Ecto neural progenitor cell (in vitro differentiated cells): ENCODE measurements at regions not wholly inside any gene's neighbourhood (a gene's known extent, or its start where the extent isn't known, plus 50 kb on each side); places are given as distances from the start of the nearest gene placed in this dataset.

Experiments used
- DNase-seq: peaks from one replicate; pipeline ENCODE4 v3.0.0-alpha.2; 2018; ENCODE audit warnings: low spot score

- DNase-seq = no peak
Measured at GRCh38 chr2:153195342-153195741, 283.2 kb downstream of the RPRM start.

GRCh38 chr2:153189091-153189888 lies 289.3 kb downstream of the RPRM start:
- no peak for DNase-seq

- no peak for DNase-seq
Measured at GRCh38 chr2:153179808-153180207, 298.8 kb downstream of the RPRM start.

DNA sequence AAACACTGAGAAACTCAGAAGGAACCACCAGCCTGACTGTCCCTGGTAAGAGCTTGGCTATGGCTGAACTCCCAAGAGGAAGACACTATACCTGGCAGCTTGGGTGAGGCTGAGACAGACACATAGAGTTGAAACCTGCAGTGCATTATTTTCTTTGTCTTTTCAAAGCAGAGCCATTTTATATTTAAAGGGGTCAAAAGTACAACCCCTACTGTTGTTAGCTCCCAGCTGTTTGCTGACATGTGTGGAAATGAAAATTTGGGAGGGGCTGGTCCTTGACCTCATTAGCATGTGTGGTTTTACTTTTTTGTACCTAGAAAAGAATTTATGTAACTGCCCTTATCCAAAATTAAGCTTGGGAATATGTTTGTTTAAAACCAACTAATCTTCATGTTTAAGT lies 309.0 kb downstream of the RPRM start:
- no peak for DNase-seq

DNA sequence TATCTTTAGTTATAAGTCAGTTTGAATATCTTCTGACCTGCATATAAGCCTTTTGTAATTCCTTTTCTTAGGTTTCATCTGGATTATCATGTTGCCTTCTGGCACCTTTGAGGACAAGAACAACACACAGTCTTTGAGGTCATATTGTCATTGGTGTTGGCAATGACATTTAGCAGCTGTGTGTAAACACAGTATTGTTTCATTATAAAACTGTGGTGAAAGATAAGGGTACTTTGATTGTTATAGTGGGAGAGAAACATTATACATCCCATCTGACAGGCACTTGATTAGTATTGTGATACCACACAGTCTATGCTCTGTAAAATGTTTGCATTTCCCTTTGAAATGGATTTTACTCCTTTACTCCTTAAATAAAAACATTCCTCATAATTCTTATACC lies 313.5 kb downstream of the RPRM start:
- DNase-seq = no peak

- DNase-seq = no peak
Measured at GRCh38 chr2:153163055-153163454, 315.5 kb downstream of the RPRM start.

- DNase-seq = no peak
Measured at GRCh38 chr2:153156743-153157142, 321.8 kb downstream of the RPRM start.

DNA sequence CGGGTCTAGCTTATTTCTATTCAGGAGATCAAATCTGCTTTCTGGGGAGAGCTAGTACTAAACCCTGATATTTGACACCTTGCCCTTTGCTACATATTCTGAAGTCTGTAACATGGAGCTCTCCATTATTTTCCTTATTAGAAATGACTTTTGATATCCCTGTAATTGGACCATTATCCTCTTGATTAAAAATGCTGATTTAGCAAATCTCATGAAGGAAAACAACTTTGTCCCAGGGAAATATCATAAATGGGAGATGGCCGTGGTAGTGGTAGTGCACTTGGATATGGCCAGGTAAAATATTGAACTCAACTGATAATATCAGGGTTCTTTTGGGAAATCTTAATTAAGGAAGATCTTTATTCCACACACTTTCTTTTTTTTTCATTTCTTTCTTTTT lies 326.5 kb downstream of the RPRM start:
- no peak for DNase-seq

- no peak for DNase-seq
Measured at GRCh38 chr2:153145470-153145978, 333.0 kb downstream of the RPRM start.

DNA sequence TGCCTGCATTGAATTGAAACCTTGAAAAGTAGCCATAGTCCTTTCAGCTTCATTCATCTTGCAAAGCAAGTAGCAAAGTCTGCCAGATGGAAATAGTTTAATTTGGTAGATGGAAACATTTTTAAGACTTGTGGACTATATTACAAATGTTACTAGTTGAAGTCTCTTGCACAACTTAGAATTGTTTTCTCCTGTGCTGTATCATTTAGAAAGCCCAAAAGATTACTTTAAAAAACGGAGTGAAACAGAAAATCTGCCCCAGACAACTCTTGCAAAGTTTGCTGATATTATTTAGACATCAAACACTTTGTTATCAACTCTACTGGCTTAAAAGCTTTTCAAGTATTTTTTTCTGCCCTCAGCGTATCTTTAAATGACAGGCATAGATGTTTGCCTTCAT lies 335.0 kb downstream of the RPRM start:
- no peak for DNase-seq

DNA sequence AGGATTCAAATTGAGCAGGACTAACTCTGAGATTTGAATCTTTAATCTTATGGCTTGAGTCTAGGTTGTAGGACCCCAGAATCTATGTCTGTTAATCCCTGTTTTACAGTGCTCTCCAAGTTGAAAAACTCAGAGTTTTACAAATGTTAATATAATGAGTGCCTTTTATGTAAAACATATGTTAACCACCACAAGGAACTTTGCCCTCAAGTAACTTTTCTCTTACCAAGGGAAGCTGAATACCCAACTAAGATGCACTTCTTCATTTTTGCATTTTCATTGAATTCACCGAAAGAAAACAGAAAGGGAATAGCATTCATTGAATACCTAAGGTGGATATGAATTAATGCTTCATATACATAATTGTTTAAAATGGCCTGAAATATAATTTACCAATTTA lies 338.1 kb downstream of the RPRM start:
- DNase-seq = no peak

DNA sequence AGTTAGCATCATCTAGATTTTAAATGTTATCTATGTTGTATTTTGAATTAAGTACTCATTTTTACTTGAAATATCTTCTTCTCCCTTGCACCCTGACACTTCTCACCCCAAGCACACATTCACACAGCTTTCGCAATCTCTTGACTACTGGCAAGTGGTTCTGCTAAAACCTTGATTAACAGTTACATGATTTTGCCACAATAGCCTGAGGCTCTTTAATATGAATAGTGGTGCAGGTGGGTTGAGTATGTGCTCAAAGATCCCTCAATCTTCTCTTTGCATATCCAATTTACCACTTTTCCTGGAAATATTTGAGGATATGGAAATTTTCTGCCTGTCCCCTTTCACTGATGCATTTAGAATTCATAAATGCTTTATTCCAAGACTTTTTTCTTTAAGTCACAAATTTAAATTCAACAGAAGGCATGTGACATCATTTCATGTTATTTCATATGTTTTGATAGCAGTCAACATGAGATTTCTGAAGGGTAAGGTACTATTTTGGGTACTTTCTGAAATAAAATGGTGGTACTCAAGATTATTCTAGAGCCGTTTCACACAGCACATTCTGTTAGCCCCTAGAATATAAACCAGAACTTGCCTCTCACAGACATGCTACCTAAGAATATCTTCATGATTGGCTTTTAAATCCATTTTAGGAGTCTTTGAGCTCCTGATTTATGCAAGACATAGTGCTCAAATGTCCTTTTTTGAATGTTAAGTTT lies 339.7 kb downstream of the RPRM start:
- no peak for DNase-seq

DNA sequence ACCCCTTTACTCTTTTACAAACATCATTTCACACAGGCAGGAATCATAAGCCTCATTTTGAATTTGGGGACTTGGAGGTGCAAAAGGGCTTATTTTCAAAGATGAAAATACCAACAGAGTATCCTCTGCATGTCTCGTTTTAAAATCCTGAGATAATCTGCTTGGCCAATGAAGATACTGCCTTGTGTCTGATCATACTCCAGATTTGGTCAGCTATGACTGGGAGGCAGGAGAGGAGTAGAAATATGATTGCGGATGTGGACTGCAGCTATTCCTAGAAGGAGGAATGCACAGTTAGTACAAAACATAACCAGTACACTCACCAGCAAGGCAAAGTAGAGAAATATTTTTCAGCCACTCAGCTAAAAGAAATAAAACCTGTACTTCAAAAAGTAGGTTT lies 342.3 kb downstream of the RPRM start:
- DNase-seq = no peak

- DNase-seq = no peak
Measured at GRCh38 chr2:153134725-153135124, 343.8 kb downstream of the RPRM start.

- DNase-seq = no peak
Measured at GRCh38 chr2:153133716-153134115, 344.8 kb downstream of the RPRM start.

GRCh38 chr2:153132418-153132817 lies 346.1 kb downstream of the RPRM start:
- DNase-seq = no peak

- DNase-seq = no peak
Measured at GRCh38 chr2:153115141-153115540, 363.4 kb downstream of the RPRM start.

DNA sequence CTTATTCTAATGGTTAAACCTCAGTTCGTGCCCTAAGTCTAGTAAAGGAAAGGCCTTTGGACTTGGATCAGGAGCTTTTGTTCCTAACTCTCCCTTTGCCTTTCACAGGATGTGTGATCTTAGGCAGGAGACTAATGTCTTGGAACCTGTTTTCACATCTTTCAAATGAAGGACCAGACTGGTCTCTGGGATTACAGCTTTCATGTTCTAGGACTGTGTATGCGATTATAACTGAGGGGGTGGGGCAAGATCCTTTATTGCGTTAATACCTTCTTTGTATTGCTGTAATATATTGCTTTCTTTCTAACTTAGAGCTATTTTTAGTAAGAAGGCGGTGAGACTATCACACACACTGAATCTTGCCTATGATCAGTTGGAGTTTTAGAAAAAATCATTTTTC lies 368.1 kb downstream of the RPRM start:
- DNase-seq = no peak

GRCh38 chr2:153109793-153110192 lies 368.8 kb downstream of the RPRM start:
- no peak for DNase-seq

- DNase-seq = no peak
Measured at GRCh38 chr2:153106802-153107477, 371.6 kb downstream of the RPRM start.

DNA sequence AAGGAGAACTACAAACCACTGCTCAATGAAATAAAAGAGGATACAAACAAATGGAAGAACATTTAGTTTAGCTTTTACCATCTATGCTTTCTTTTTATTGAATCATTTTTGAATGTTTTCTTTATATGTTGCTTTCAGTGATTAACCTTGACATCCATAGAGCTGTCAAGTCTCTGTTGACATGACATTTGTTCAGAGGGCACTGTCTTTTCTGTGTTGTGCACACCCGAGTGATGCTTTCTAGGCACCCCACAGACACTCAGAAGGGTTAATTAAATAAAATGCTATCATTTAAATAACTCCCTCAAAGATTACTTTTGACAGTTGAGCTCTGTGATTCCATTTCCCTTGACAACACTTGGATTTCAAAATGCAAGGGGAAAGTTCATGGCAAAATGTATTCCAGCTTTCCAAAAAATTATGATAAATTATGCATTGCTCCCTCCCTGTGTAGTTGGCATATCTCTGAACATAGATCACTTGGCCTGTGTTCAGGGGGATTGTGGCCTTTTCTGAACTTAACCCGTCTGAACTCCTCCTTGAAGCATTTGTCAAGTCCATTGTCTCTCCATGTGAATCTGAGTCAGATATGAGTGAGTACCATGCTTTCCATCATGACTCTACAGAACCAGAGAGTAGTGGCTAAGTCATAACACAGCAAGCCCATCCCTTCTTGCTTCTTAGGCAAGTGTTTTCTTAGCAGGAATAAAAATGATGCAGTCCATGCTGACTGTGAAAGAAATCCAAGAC lies 372.6 kb downstream of the RPRM start:
- no peak for DNase-seq

DNA sequence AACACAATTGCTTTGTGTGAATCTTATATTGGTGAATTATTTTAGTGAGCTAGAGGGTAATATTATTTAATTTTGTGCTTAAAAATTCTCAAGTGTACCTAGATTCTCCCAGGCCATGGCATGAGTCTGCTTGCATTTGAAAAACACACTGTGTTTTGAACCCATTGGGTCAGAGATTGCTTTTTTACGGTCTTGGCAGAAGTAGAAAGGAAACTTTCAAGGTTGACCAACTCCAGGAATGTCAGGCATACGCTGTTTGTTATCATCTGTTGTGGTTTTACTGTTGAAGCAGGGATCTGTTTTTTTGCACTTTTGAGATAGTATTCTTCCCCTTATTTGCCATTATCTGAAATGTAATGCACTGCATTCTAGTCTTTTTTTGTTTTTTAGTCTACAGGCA lies 377.4 kb downstream of the RPRM start:
- no peak for DNase-seq
